A549 (cell line): ENCODE measurements at regions not wholly inside any gene's neighbourhood (a gene's known extent, or its start where the extent isn't known, plus 50 kb on each side); places are given as distances from the start of the nearest gene placed in this dataset.

Experiments
- ATAC-seq, 2 experiments: fragments of 200-7000 bp in 1 of 2; fragments of >200 bp in 1 of 2; cut with Nextera tagmentation in 1 of 2; cut with Tn5 transposase in 1 of 2; 3 replicates each; pipeline versions ENCODE4 v1.8.0 to v1.9.1; 2018 to 2020; ENCODE audit warnings: mild to moderate bottlenecking in 1 of 2, moderate library complexity in 1 of 2
- CTCF ChIA-PET: fragments of 300-600 bp; sonication (Branson Sonifier 250); formaldehyde crosslinking; extraction: SDS; loops from one replicate; lab custom pipeline; 2021; ENCODE audit warnings: antibody characterized with exemption, inconsistent platforms; lab: Yijun Ruan, JAX
- POLR2A ChIA-PET: fragments of 350-600 bp; formaldehyde crosslinking; extraction: SDS; loops from one replicate; lab custom pipeline; 2021; ENCODE audit warnings: antibody characterized with exemption, inconsistent platforms; lab: Yijun Ruan, JAX
- DNase-seq, 2 experiments: peaks; one replicate each; pipeline versions ENCODE4 v3.0.0 to v3.0.0-alpha.2; 2011 to 2016; ENCODE audit warnings: low read depth in 1 of 2, low spot score in 1 of 2
- FAIRE-seq: peaks from 2 replicates; lab custom pipeline; 2011; peaks lifted over from hg19 to GRCh38; lab: Jason Lieb, UNC
- H3K27ac ChIP-seq, 2 experiments: fragments of >200 bp; sonication (Bioruptor Twin); formaldehyde crosslinking; 3 replicates each; pipeline ENCODE4 v1.5.1; 2016 to 2017
- H3K4me1 ChIP-seq: fragments of >200 bp; sonication (Bioruptor Twin); formaldehyde crosslinking; 3 replicates; pipeline ENCODE4 v1.6.1; 2016
- H3K4me2 ChIP-seq: fragments of >200 bp; sonication (Bioruptor Twin); formaldehyde crosslinking; 3 replicates; pipeline ENCODE4 v1.6.1; 2016
- H3K4me3 ChIP-seq: fragments of >200 bp; sonication (Bioruptor Twin); formaldehyde crosslinking; 3 replicates; pipeline ENCODE4 v1.5.1; 2016
- H3K9me3 ChIP-seq: fragments of >200 bp; sonication (Bioruptor Twin); formaldehyde crosslinking; 3 replicates; pipeline ENCODE4 v1.6.1; 2016
- BCL3 ChIP-seq: fragments of >200 bp; sonication (Bioruptor Twin); formaldehyde crosslinking; IDR thresholded peaks from 3 replicates; pipeline ENCODE4 v1.6.1; 2016
- CEBPB ChIP-seq, 2 experiments: fragments of >200 bp in 1 of 2; sonication (Bioruptor Twin) in 1 of 2; formaldehyde crosslinking in 1 of 2; IDR thresholded peaks; 2 replicates each; pipeline ENCODE4 v1.6.1; 2012 to 2016
- CHD4 ChIP-seq: fragments of 200-600 bp; sonication (generic); IDR thresholded peaks from 2 replicates; pipeline ENCODE4 v1.6.1; 2016; ENCODE audit warnings: antibody characterized with exemption, mild to moderate bottlenecking, borderline replicate concordance
- EHMT2 ChIP-seq: fragments of 200-600 bp; sonication (generic); IDR thresholded peaks from 2 replicates; pipeline ENCODE4 v1.6.1; 2016; ENCODE audit warnings: antibody characterized with exemption, low read depth, mild to moderate bottlenecking, moderate library complexity
- HEYL ChIP-seq: fragments of 250-450 bp; sonication (Bioruptor Pico); IDR thresholded peaks from 2 replicates; pipeline ENCODE4 v1.8.0; 2021; ENCODE audit warnings: mild to moderate bottlenecking, moderate library complexity
- HMGXB4 ChIP-seq: fragments of 250-450 bp; sonication (Bioruptor Pico); IDR thresholded peaks from 2 replicates; pipeline ENCODE4 v1.5.0; 2021; ENCODE audit warnings: mild to moderate bottlenecking, moderate library complexity, borderline replicate concordance
- HOXA7 ChIP-seq: fragments of 250-450 bp; sonication (Bioruptor Pico); IDR thresholded peaks from 2 replicates; pipeline ENCODE4 v1.5.0; 2020; ENCODE audit warnings: mild to moderate bottlenecking, moderate library complexity
- JUNB ChIP-seq: fragments of >200 bp; sonication (Bioruptor Twin); formaldehyde crosslinking; IDR thresholded peaks from 2 replicates; pipeline ENCODE4 v1.6.1; 2016
- MAFK ChIP-seq: fragments of 450-650 bp; IDR thresholded peaks from 2 replicates; pipeline ENCODE4 v1.6.1; 2014; ENCODE audit not compliant: partially characterized antibody
- MYC ChIP-seq: IDR thresholded peaks from 2 replicates; pipeline ENCODE4 v1.6.1; 2012; ENCODE audit warnings: mild to moderate bottlenecking, inconsistent platforms, low read length, improper control_type of control experiment, borderline replicate concordance
- POLR2A ChIP-seq: IDR thresholded peaks from 2 replicates; pipeline ENCODE4 v1.6.1; 2012; ENCODE audit warnings: mild to moderate bottlenecking, low read length
- RAD21 ChIP-seq, 2 experiments: fragments of >200 bp in 1 of 2; sonication (Bioruptor Twin) in 1 of 2; formaldehyde crosslinking in 1 of 2; IDR thresholded peaks in 1 of 2; conservative IDR thresholded peaks in 1 of 2; 2 replicates in 1 of 2; 3 replicates in 1 of 2; pipeline ENCODE4 v1.6.1; 2012 to 2018; ENCODE audit warnings: inconsistent platforms in 1 of 2
- REST ChIP-seq: fragments of 200-600 bp; sonication (generic); IDR thresholded peaks from 2 replicates; pipeline ENCODE4 v1.6.1; 2016; ENCODE audit warnings: antibody characterized with exemption, mild to moderate bottlenecking, moderate library complexity
- RFX5 ChIP-seq: fragments of 450-650 bp; IDR thresholded peaks from 2 replicates; pipeline ENCODE4 v1.7.1; 2014; ENCODE audit warnings: antibody characterized with exemption, mild to moderate bottlenecking, moderate library complexity
- SREBF2 ChIP-seq: fragments of 450-650 bp; IDR thresholded peaks from 2 replicates; pipeline ENCODE4 v1.6.1; 2014; ENCODE audit warnings: mild to moderate bottlenecking, moderate library complexity
- ZSCAN20 ChIP-seq: fragments of 250-450 bp; sonication (Bioruptor Pico); IDR thresholded peaks from 2 replicates; pipeline ENCODE4 v1.8.0; 2022; ENCODE audit warnings: mild to moderate bottlenecking, moderate library complexity
- WGBS: methylation state at CpG from one replicate; pipeline ENCODE4 v1.1.6; 2017; ENCODE audit errors: missing lambda C conversion rate; 5-methylcytosine and 5-hydroxymethylcytosine counted together

GRCh38 chr11:17138562-17138961 is 61.1 kb upstream of the RPS13 start:
- WGBS = 86% methylated on average over 4 of the region's 4 CpGs
- no peak overlapping the region for H3K4me3 ChIP-seq
- ChIA-PET CTCF (no interaction called here), POLR2A (no interaction called here)
- H3K9me3 ChIP-seq = no peaks in the 10 kb centered on the region
- H3K4me1 ChIP-seq = no peaks in the 10 kb centered on the region
- FAIRE-seq = no peak
- DNase-seq = no peak
- no peak for TF ChIP-seq JUNB
- TF ChIP-seq HEYL (CRISPR knock-in tag) = no peak
- no peak for TF ChIP-seq SREBF2
- TF ChIP-seq CEBPB (IDR thresholded peaks at IDR 0.05) = no peak
- no peak for TF ChIP-seq ZSCAN20 (CRISPR knock-in tag)
- TF ChIP-seq RFX5 = no peak
- no peak for TF ChIP-seq POLR2A
- TF ChIP-seq HOXA7 (CRISPR knock-in tag) = no peak
- TF ChIP-seq HMGXB4 = no peak
- TF ChIP-seq RAD21 (conservative IDR thresholded peaks at IDR 0.05 in 1 of 2, IDR thresholded peaks at IDR 0.05 in 1 of 2) = no peak
- H3K27ac ChIP-seq = no peak overlapping the region
- no peak overlapping the region for H3K4me2 ChIP-seq
- no peak for ATAC-seq

GRCh38 chr11:17135916-17136683 is 58.6 kb upstream of the RPS13 start:
- Histone ChIP-seq H3K4me1 (no peaks in the 10 kb centered on the region), H3K27ac (no peak overlapping the region), H3K4me2 (no peak overlapping the region), H3K9me3 (no peaks in the 10 kb centered on the region), H3K4me3 (no peak overlapping the region)
- no peak for DNase-seq
- no peak for FAIRE-seq
- POLR2A ChIA-PET = no interaction called here
- ATAC-seq = no peak
- WGBS = 94% methylated on average over 3 of the region's 3 CpGs
- TF ChIP-seq MAFK = peak; percentile 89
- no peak for TF ChIP-seq CHD4
- TF ChIP-seq MYC = no peak
- TF ChIP-seq JUNB = no peak
- TF ChIP-seq, all 56 proteins: peak for 1
- CTCF ChIA-PET = interaction anchor here (1.2 kb wide), 1 partner anchor 24 kb away, joined by 3 read pairs; no protein-coding TSS in a partner anchor

GRCh38 chr11:17132654-17133053 is 55.2 kb upstream of the RPS13 start:
- Histone ChIP-seq H3K27ac (no peak overlapping the region), H3K4me1 (peaks cover 7% of the 10 kb centered on the region; the same call in 2 of the 3 replicates)
- CTCF ChIA-PET = interaction anchor here (1.0 kb wide), 1 partner anchor 9 kb away, joined by 3 read pairs; no protein-coding TSS in a partner anchor
- no peak for TF ChIP-seq BCL3
- TF ChIP-seq EHMT2 = no peak
- TF ChIP-seq REST = no peak
- TF ChIP-seq, all 56 proteins: peak for 0
- no peaks in the 10 kb centered on the region for H3K9me3 ChIP-seq
- POLR2A ChIA-PET = no interaction called here
- no peak overlapping the region for H3K4me3 ChIP-seq
- DNase-seq (no peak), FAIRE-seq (no peak), ATAC-seq (no peak)
- H3K4me2 ChIP-seq = no peak overlapping the region
